Trophoblast cell (in vitro differentiated cells and primary cell): ENCODE measurements at regions not wholly inside any gene's neighbourhood (a gene's known extent, or its start where the extent isn't known, plus 50 kb on each side); places are given as distances from the start of the nearest gene placed in this dataset.

Experiments
- DNase-seq, 2 donors: peaks; one replicate each; pipeline ENCODE4 v3.0.0-alpha.2; 2016
- H2AFZ ChIP-seq: 2 replicates; pipeline ENCODE4 v1.6.1; 2013; ENCODE audit warnings: low read length, moderate library complexity, mild to moderate bottlenecking; ENCODE audit not compliant: insufficient read depth, poor library complexity
- H2AK5ac ChIP-seq: 2 replicates; pipeline ENCODE4 v1.6.1; 2013; ENCODE audit warnings: mild to moderate bottlenecking, low read length
- H2BK120ac ChIP-seq: 2 replicates; pipeline ENCODE4 v1.6.1; 2013; ENCODE audit warnings: low read length, mild to moderate bottlenecking, moderate library complexity; ENCODE audit not compliant: insufficient read depth, poor library complexity
- H2BK12ac ChIP-seq: 2 replicates; pipeline ENCODE4 v1.6.1; 2013; ENCODE audit warnings: mild to moderate bottlenecking, low read length, moderate library complexity
- H2BK5ac ChIP-seq: 2 replicates; pipeline ENCODE4 v1.6.1; 2013; ENCODE audit warnings: low read length, low read depth, moderate library complexity, mild to moderate bottlenecking; ENCODE audit not compliant: poor library complexity
- H3K14ac ChIP-seq: 2 replicates; pipeline ENCODE4 v1.6.1; 2013; ENCODE audit warnings: mild to moderate bottlenecking, low read length
- H3K18ac ChIP-seq: 2 replicates; pipeline ENCODE4 v1.6.1; 2013; ENCODE audit warnings: mild to moderate bottlenecking, low read length
- H3K23ac ChIP-seq: 2 replicates; pipeline ENCODE4 v1.6.1; 2013; ENCODE audit warnings: low read length
- H3K27ac ChIP-seq: 2 replicates; pipeline ENCODE4 v1.5.1; 2013; ENCODE audit warnings: low read depth, mild to moderate bottlenecking, inconsistent platforms, low read length, moderate library complexity
- H3K27me3 ChIP-seq: 2 replicates; pipeline ENCODE4 v1.6.1; 2013; ENCODE audit warnings: inconsistent platforms, mild to moderate bottlenecking, low read length, moderate library complexity; ENCODE audit not compliant: insufficient read depth
- H3K36me3 ChIP-seq, 2 experiments: 1 replicate in 1 of 2; 2 replicates in 1 of 2; pipeline ENCODE4 v1.6.1; 2013; ENCODE audit warnings: low read length in 2 of 2, mild to moderate bottlenecking in 2 of 2, moderate library complexity in 1 of 2; ENCODE audit not compliant: insufficient read depth in 2 of 2, control insufficient read depth in 1 of 2
- H3K4ac ChIP-seq: 2 replicates; pipeline ENCODE4 v1.6.1; 2013; ENCODE audit warnings: low read depth, mild to moderate bottlenecking, low read length, moderate library complexity
- H3K4me1 ChIP-seq, 2 experiments: 1 replicate in 1 of 2; 2 replicates in 1 of 2; pipeline ENCODE4 v1.6.1; 2013; ENCODE audit warnings: low read length in 2 of 2, mild to moderate bottlenecking in 2 of 2, moderate library complexity in 1 of 2; ENCODE audit not compliant: insufficient read depth in 2 of 2, control insufficient read depth in 1 of 2
- H3K4me2 ChIP-seq: 2 replicates; pipeline ENCODE4 v1.6.1; 2013; ENCODE audit warnings: inconsistent platforms, mild to moderate bottlenecking, low read length, moderate library complexity
- H3K4me3 ChIP-seq: 2 replicates; pipeline ENCODE4 v1.5.1; 2013; ENCODE audit warnings: mild to moderate bottlenecking, low read depth, low read length, inconsistent platforms
- H3K79me1 ChIP-seq: one replicate; pipeline ENCODE4 v1.6.1; 2013; ENCODE audit warnings: low read length
- H3K79me2 ChIP-seq: 2 replicates; pipeline ENCODE4 v1.6.1; 2013; ENCODE audit warnings: low read length, mild to moderate bottlenecking; ENCODE audit not compliant: control insufficient read depth, insufficient read depth, poor library complexity
- H3K9ac ChIP-seq: 2 replicates; pipeline ENCODE4 v1.6.1; 2013; ENCODE audit warnings: mild to moderate bottlenecking, low read length
- H3K9me3 ChIP-seq: 2 replicates; pipeline ENCODE4 v1.6.1; 2013; ENCODE audit warnings: low read depth, mild to moderate bottlenecking, control low read depth, inconsistent platforms, low read length; ENCODE audit not compliant: insufficient read depth
- H4K12ac ChIP-seq: 2 replicates; pipeline ENCODE4 v1.6.1; 2013; ENCODE audit warnings: low read depth, mild to moderate bottlenecking, low read length, moderate library complexity
- H4K8ac ChIP-seq: 2 replicates; pipeline ENCODE4 v1.6.1; 2013; ENCODE audit warnings: low read depth, mild to moderate bottlenecking, low read length, moderate library complexity
- H4K91ac ChIP-seq: one replicate; pipeline ENCODE4 v1.6.1; 2013; ENCODE audit warnings: low read depth, mild to moderate bottlenecking, low read length, moderate library complexity
- WGBS: extraction: QIAGEN DNeasy Blood & Tissue Kit; methylation state at CpG from one replicate; pipeline ENCODE4 v1.1.7; 2013; ENCODE audit warnings: missing lambda C conversion rate; ENCODE audit not compliant: insufficient read length, insufficient coverage; ENCODE audit errors: extremely low coverage; 5-methylcytosine and 5-hydroxymethylcytosine counted together

DNA sequence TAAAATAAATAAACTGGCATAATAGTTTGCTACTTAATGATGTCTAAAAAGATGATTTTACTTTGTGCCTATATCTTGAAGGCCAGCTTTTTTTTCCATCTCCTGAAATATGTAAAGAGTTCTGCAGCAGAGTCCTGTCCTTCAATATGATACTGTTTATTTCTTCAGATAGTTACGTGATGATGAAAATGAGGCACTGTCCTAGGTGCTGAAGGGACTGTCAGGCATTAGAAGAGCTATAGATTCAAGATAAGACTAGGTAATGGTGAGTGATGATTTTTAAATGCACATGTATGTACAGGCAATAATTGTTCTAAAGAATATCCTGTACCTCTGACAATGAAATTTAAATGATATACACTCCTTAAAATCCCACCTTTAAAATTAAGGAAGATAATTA lies 326.9 kb upstream of the DNAJC19 start:
- no CpG with 5 or more reads among the region's 1 CpG for WGBS
- Histone ChIP-seq H2BK5ac (no peak overlapping the region), H3K4ac (no peak overlapping the region)

DNA sequence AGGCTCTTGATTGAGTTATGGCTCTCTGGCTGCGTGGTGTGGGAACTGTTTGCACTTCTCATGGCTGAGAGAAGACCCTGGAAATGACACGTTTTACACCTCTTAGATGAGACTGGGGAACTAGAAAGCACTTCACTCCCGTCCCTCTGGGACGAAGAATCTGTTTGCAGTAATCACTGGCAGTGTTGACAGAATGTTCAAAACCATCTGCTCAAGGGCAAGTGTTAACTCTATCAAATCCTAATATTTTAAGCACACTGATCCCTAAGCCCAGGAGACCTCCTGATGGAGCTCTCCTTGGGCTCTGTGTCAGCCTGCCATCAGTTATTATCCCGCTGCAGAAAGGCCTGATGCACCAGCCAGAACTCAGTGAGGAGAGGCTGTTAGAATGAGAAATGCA lies 323.8 kb upstream of the DNAJC19 start:
- WGBS: no CpG with 5 or more reads among the region's 5 CpGs
- Histone ChIP-seq H4K12ac (no peak overlapping the region), H3K36me3 (no peaks in the 10 kb centered on the region), H2AK5ac (no peak overlapping the region), H2AFZ (no peak overlapping the region), H4K8ac (no peak overlapping the region), H2BK5ac (no peak overlapping the region), H3K27me3 (no peaks in the 10 kb centered on the region), H3K23ac (no peak overlapping the region), H2BK12ac (no peak overlapping the region), H3K79me2 (no peaks in the 10 kb centered on the region), H4K91ac (no peak overlapping the region), H3K4me3 (no peak overlapping the region), H3K18ac (no peak overlapping the region), H3K4me1 (no peaks in the 10 kb centered on the region), H2BK120ac (no peak overlapping the region), H3K4ac (no peak overlapping the region), H3K79me1 (no peaks in the 10 kb centered on the region), H3K27ac (no peak overlapping the region), H3K14ac (no peak overlapping the region), H3K9me3 (no peaks in the 10 kb centered on the region), H3K4me2 (no peak overlapping the region), H3K9ac (no peak overlapping the region)
- DNase-seq: no peak

More for the DNA sequence above, 326.9 kb upstream of the DNAJC19 start:
- H2BK120ac ChIP-seq: no peak overlapping the region
- H3K23ac ChIP-seq: no peak overlapping the region
- DNase-seq: peak in 1 of 2 donors; percentile 17
- H4K12ac ChIP-seq: no peak overlapping the region
- H2BK12ac ChIP-seq: no peak overlapping the region
- no peaks in the 10 kb centered on the region for H3K27me3 ChIP-seq
- H3K18ac ChIP-seq: no peak overlapping the region
- H3K4me3 ChIP-seq: no peak overlapping the region
- H4K91ac ChIP-seq: no peak overlapping the region
- H3K79me2 ChIP-seq: no peaks in the 10 kb centered on the region
- no peaks in the 10 kb centered on the region for H3K4me1 ChIP-seq
- H3K14ac ChIP-seq: no peak overlapping the region
- no peak overlapping the region for H3K9ac ChIP-seq
- no peak overlapping the region for H3K27ac ChIP-seq
- no peaks in the 10 kb centered on the region for H3K79me1 ChIP-seq
- no peak overlapping the region for H4K8ac ChIP-seq
- no peak overlapping the region for H2AFZ ChIP-seq
- no peaks in the 10 kb centered on the region for H3K9me3 ChIP-seq
- no peaks in the 10 kb centered on the region for H3K36me3 ChIP-seq
- no peak overlapping the region for H3K4me2 ChIP-seq
- H2AK5ac ChIP-seq: no peak overlapping the region

DNA sequence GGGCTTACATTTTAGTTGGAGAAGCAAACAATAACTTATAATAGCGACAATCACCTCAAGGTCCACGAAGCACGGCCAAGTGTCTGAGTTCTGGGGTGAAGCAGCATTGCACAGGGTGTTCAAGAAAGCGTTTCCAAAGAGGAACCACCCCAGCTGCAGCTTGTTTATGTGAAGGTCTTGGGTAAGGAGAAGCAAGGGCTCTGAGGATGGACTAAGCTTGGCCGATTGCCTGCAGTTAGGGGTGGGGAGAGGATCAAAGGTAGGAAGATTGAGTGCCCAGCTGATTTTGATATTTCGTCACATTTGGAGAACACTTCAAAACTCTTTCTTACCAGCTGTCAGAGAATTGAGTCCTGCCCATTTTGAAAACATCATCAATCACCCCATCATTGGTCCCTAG lies 321.6 kb upstream of the DNAJC19 start:
- H4K8ac ChIP-seq: no peak overlapping the region
- no peak overlapping the region for H3K4me3 ChIP-seq
- no peak overlapping the region for H3K27ac ChIP-seq
- WGBS: no CpG with 5 or more reads among the region's 6 CpGs
- H2AK5ac ChIP-seq: no peak overlapping the region
- no peaks in the 10 kb centered on the region for H3K27me3 ChIP-seq
- no peak overlapping the region for H3K14ac ChIP-seq
- no peak overlapping the region for H2AFZ ChIP-seq
- no peak for DNase-seq
- H3K18ac ChIP-seq: no peak overlapping the region
- H2BK120ac ChIP-seq: no peak overlapping the region
- no peaks in the 10 kb centered on the region for H3K79me2 ChIP-seq
- no peak overlapping the region for H2BK5ac ChIP-seq
- H3K36me3 ChIP-seq: no peaks in the 10 kb centered on the region
- no peaks in the 10 kb centered on the region for H3K4me1 ChIP-seq
- no peak overlapping the region for H3K4me2 ChIP-seq
- no peak overlapping the region for H3K9ac ChIP-seq
- no peak overlapping the region for H4K12ac ChIP-seq
- no peak overlapping the region for H3K4ac ChIP-seq
- peak overlapping the region; percentile 95 for H3K23ac ChIP-seq
- H2BK12ac ChIP-seq: no peak overlapping the region
- no peaks in the 10 kb centered on the region for H3K79me1 ChIP-seq
- no peaks in the 10 kb centered on the region for H3K9me3 ChIP-seq
- no peak overlapping the region for H4K91ac ChIP-seq

DNA sequence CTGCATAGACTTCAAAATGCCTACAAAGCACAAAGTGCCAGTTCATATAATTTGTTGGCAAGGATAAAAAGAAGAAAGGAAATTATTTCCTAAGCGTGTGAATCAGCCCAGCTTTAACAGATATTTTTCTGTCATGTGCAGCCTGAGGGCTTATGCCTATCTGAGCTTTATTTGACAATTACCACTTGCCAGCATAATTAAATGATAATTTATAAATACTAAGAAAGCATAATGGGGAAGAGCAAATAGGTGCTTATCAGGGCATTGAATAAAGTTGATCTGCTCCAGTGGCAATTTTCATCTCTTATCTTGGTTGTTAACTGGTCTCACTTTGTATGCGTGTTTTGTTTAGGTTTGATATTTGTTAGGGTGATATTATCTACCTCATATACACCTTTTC lies 313.4 kb upstream of the DNAJC19 start:
- Histone ChIP-seq H4K91ac (no peak overlapping the region), H3K4me2 (no peak overlapping the region), H2AK5ac (no peak overlapping the region), H3K18ac (no peak overlapping the region), H3K4ac (no peak overlapping the region), H3K36me3 (no peaks in the 10 kb centered on the region), H4K12ac (no peak overlapping the region), H2BK5ac (no peak overlapping the region), H3K79me1 (no peaks in the 10 kb centered on the region), H3K9ac (no peak overlapping the region), H3K4me1 (no peaks in the 10 kb centered on the region), H3K14ac (no peak overlapping the region), H2AFZ (no peak overlapping the region), H3K9me3 (no peaks in the 10 kb centered on the region), H2BK120ac (no peak overlapping the region), H3K23ac (no peak overlapping the region), H3K4me3 (no peak overlapping the region), H3K27me3 (no peaks in the 10 kb centered on the region), H2BK12ac (no peak overlapping the region), H4K8ac (no peak overlapping the region), H3K27ac (no peak overlapping the region), H3K79me2 (no peaks in the 10 kb centered on the region)
- no peak for DNase-seq
- no CpG with 5 or more reads among the region's 2 CpGs for WGBS
